ENCODE measurements at regions not wholly inside any gene's neighbourhood (a gene's known extent, or its start where the extent isn't known, plus 50 kb on each side); places are given as distances from the start of the nearest gene placed in this dataset.

- H3K4me3 ChIP-seq = no peak overlapping the region
- no peaks in the 10 kb centered on the region for H3K27me3 ChIP-seq
- intact Hi-C loops (cut with DNase I) = no loop called here
- TF ChIP-seq, protein P1, sequence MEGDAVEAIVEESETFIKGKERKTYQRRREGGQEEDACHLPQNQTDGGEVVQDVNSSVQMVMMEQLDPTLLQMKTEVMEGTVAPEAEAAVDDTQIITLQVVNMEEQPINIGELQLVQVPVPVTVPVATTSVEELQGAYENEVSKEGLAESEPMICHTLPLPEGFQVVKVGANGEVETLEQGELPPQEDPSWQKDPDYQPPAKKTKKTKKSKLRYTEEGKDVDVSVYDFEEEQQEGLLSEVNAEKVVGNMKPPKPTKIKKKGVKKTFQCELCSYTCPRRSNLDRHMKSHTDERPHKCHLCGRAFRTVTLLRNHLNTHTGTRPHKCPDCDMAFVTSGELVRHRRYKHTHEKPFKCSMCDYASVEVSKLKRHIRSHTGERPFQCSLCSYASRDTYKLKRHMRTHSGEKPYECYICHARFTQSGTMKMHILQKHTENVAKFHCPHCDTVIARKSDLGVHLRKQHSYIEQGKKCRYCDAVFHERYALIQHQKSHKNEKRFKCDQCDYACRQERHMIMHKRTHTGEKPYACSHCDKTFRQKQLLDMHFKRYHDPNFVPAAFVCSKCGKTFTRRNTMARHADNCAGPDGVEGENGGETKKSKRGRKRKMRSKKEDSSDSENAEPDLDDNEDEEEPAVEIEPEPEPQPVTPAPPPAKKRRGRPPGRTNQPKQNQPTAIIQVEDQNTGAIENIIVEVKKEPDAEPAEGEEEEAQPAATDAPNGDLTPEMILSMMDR (IDR thresholded peaks at IDR 0.05) = no peak
- H3K9me3 ChIP-seq = no peaks in the 10 kb centered on the region
- no peak overlapping the region for H3K27ac ChIP-seq
- no peak for DNase-seq (ENCODE audit: extremely low spot score in 2 of 2)
- H3K36me3 ChIP-seq = no peaks in the 10 kb centered on the region
- no peaks in the 10 kb centered on the region for H3K4me1 ChIP-seq
Observed at GRCh38 chr4:125781651-125782050, 466.9 kb downstream of the FAT4 start.

- TF ChIP-seq POLR2A (IDR thresholded peaks at IDR 0.05) = no peak
- TF ChIP-seq POLR2AphosphoS5 (IDR thresholded peaks at IDR 0.05; ENCODE audit: insufficient read depth in 1 of 2, low read depth in 1 of 2) = no peak
- TF ChIP-seq, protein P1 (IDR thresholded peaks at IDR 0.05) = no peak
- H3K4me1 ChIP-seq = no peaks in the 10 kb centered on the region
- H3K4me3 ChIP-seq = no peak overlapping the region
- no peaks in the 10 kb centered on the region for H3K36me3 ChIP-seq
- no peaks in the 10 kb centered on the region for H3K27me3 ChIP-seq
- intact Hi-C loops (cut with DNase I) = no loop called here
- no peak for DNase-seq (ENCODE audit: extremely low spot score in 2 of 2)
- no peak overlapping the region for H3K27ac ChIP-seq
- H3K9me3 ChIP-seq = no peaks in the 10 kb centered on the region
Observed at GRCh38 chr4:125784741-125785140, 470.0 kb downstream of the FAT4 start.

- no peaks in the 10 kb centered on the region for H3K9me3 ChIP-seq
- intact Hi-C loops (cut with DNase I) = no loop called here
- no peak overlapping the region for H3K27ac ChIP-seq
- no peak for DNase-seq (ENCODE audit: extremely low spot score in 2 of 2)
- no peaks in the 10 kb centered on the region for H3K36me3 ChIP-seq
- H3K4me1 ChIP-seq = no peaks in the 10 kb centered on the region
- no peak overlapping the region for H3K4me3 ChIP-seq
- TF ChIP-seq POLR2A (IDR thresholded peaks at IDR 0.05) (no peak), POLR2AphosphoS5 (IDR thresholded peaks at IDR 0.05; ENCODE audit: insufficient read depth in 1 of 2, low read depth in 1 of 2) (no peak)
- TF ChIP-seq, protein P1 (IDR thresholded peaks at IDR 0.05) = no peak
- H3K27me3 ChIP-seq = no peaks in the 10 kb centered on the region
Observed at GRCh38 chr4:125787707-125788106, 473.0 kb downstream of the FAT4 start.

- no peak for DNase-seq (ENCODE audit: extremely low spot score in 2 of 2)
- Histone ChIP-seq H3K36me3 (no peaks in the 10 kb centered on the region), H3K4me3 (no peak overlapping the region), H3K9me3 (no peaks in the 10 kb centered on the region), H3K27me3 (no peaks in the 10 kb centered on the region), H3K4me1 (no peaks in the 10 kb centered on the region), H3K27ac (no peak overlapping the region)
- TF ChIP-seq, protein P1 (IDR thresholded peaks at IDR 0.05) = no peak
- no peak for TF ChIP-seq POLR2A (IDR thresholded peaks at IDR 0.05)
- TF ChIP-seq POLR2AphosphoS5 (IDR thresholded peaks at IDR 0.05; ENCODE audit: insufficient read depth in 1 of 2, low read depth in 1 of 2) = no peak
- intact Hi-C loops (cut with DNase I) = no loop called here
Observed at GRCh38 chr4:125789023-125789422, 474.3 kb downstream of the FAT4 start.

DNA sequence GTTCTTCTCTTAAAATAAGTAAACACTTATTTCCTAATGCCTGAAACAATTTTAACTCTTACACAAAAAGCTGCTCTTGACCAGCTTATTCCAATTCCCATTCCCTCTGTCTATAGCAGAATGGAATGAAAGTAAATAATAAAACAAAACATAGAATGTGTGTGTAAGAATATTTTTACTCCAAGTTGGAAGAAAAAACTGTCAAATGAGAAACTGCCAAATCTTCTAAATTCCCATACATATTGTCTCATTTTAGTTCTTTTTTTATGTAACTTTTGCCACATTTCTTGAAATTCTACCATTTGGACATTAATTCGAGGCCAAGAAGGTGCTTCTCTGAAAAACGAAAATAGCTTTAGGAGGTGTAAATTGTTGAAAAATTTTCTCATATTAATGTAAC lies 477.1 kb downstream of the FAT4 start:
- H3K27ac ChIP-seq = no peak overlapping the region
- DNase-seq (ENCODE audit: extremely low spot score in 2 of 2) = no peak
- no peaks in the 10 kb centered on the region for H3K27me3 ChIP-seq
- TF ChIP-seq, protein P1 (IDR thresholded peaks at IDR 0.05) = no peak
- TF ChIP-seq POLR2A (IDR thresholded peaks at IDR 0.05) (no peak), POLR2AphosphoS5 (IDR thresholded peaks at IDR 0.05; ENCODE audit: insufficient read depth in 1 of 2, low read depth in 1 of 2) (no peak)
- intact Hi-C loops (cut with DNase I) = no loop called here
- no peak overlapping the region for H3K4me3 ChIP-seq
- H3K9me3 ChIP-seq = no peaks in the 10 kb centered on the region
- H3K4me1 ChIP-seq = no peaks in the 10 kb centered on the region
- no peaks in the 10 kb centered on the region for H3K36me3 ChIP-seq
